Neuron (in vitro differentiated cells): ENCODE measurements at regions not wholly inside any gene's neighbourhood (a gene's known extent, or its start where the extent isn't known, plus 50 kb on each side); places are given as distances from the start of the nearest gene placed in this dataset.
A peak's percentile ranks its signal among the peaks of the same experiment; 100 is the strongest.
"Not testable (repeated sequence)": the region's sequence is repeated elsewhere in the genome, so short reads cannot be mapped to it uniquely, and the experiment has no call there.

ENCODE experiments used
- H2AFZ ChIP-seq: one replicate; pipeline ENCODE4 v1.6.1; 2013; ENCODE audit warnings: low read depth, mild to moderate bottlenecking, inconsistent platforms, low read length, moderate library complexity
- H3K27me3 ChIP-seq: one replicate; pipeline ENCODE4 v1.6.1; 2013; ENCODE audit warnings: low read length; ENCODE audit not compliant: insufficient read depth
- H3K36me3 ChIP-seq: one replicate; pipeline ENCODE4 v1.6.1; 2013; ENCODE audit warnings: low read length; ENCODE audit not compliant: insufficient read depth
- H3K4me1 ChIP-seq: one replicate; pipeline ENCODE4 v1.6.1; 2013; ENCODE audit warnings: low read length; ENCODE audit not compliant: insufficient read depth
- H3K4me3 ChIP-seq: 2 replicates; pipeline ENCODE4 v1.5.1; 2013; ENCODE audit warnings: mild to moderate bottlenecking, low read length, moderate library complexity
- H3K9me3 ChIP-seq: one replicate; pipeline ENCODE4 v1.6.1; 2013; ENCODE audit warnings: low read length

DNA sequence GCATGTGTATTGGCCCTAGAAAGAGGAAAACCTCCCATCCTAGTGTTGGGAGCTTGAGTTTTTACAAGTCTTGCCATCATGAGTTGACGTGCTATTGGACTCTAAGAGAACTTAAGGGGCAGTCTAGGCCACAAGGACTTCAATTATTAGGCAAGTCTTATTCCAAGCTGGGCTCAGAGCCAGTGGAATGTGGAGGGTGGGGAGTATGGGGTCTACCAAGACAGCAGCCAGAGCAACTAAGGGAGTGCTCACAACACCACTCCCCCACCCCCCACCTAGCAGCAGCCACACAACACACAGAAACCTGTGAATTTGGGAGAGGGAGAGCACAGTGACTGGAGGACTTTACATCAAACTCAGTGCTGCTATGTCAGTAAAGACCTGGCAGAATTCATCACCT lies 1625.6 kb downstream of the SPATA31A7 start:
- H3K4me3 ChIP-seq, H3K27me3 ChIP-seq, H3K36me3 ChIP-seq, H3K4me1 ChIP-seq, H3K9me3 ChIP-seq, H2AFZ ChIP-seq: not testable (repeated sequence)

DNA sequence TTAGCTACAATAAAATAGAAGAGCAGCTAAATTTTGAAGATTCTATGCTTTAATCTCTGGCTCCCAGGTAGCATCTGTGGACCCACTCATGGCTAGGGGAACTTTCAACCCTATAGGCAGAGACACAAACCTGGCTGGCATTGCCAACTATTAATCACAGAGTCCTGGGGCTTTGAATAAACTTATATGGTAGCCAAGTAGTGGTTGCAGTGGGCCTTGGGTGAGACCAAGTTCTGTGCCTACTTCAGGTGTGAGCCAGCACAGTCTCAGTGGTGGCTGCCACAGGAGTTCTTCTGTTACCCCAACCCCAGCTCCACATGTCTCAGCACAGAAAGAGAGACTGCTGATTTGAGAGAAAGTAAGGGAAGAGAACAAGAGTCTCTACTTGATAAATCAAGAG lies 1626.5 kb downstream of the SPATA31A7 start:
- H3K9me3 ChIP-seq, H3K27me3 ChIP-seq, H3K4me1 ChIP-seq, H3K4me3 ChIP-seq, H2AFZ ChIP-seq, H3K36me3 ChIP-seq: not testable (repeated sequence)

DNA sequence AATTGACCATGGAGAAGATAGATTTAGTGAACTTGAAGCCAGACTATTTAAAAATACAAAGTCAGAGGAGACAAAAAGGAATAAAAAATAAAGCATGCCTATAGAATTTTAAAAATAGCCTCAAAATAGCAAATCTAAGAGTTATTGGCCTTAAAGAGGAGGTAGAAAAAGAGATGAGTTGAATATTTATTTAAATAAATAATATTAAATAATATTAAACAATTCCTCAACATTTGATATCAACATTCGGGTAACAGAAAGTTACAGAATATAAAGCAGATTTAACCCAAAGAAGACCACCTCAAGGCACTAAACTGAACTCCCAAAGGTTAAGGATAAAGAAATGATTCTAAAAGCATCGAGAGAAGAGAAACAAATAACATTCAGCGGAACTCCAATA lies 1627.4 kb downstream of the SPATA31A7 start:
- not testable (repeated sequence) for H2AFZ ChIP-seq, H3K9me3 ChIP-seq, H3K27me3 ChIP-seq, H3K36me3 ChIP-seq, H3K4me3 ChIP-seq, H3K4me1 ChIP-seq

DNA sequence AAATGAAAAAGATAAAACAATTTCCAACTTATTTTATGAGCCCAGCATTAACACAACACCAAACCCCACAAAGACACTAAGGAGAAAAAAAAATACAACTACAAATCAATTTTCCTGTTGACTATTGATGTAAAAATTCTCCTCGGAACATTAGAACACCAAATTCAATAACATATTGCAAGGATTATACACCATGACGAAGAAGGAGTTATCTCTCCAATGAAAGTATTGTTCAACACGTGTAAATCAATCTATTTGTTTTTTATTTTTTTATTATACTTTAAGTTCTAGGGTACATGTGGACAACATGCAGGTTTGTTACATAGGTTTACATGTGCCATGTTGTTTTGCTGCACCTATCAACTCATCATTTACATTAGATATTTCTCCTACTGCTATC lies 1632.3 kb downstream of the SPATA31A7 start:
- not testable (repeated sequence) for H3K9me3 ChIP-seq, H3K4me1 ChIP-seq, H3K4me3 ChIP-seq, H3K27me3 ChIP-seq, H2AFZ ChIP-seq, H3K36me3 ChIP-seq

DNA sequence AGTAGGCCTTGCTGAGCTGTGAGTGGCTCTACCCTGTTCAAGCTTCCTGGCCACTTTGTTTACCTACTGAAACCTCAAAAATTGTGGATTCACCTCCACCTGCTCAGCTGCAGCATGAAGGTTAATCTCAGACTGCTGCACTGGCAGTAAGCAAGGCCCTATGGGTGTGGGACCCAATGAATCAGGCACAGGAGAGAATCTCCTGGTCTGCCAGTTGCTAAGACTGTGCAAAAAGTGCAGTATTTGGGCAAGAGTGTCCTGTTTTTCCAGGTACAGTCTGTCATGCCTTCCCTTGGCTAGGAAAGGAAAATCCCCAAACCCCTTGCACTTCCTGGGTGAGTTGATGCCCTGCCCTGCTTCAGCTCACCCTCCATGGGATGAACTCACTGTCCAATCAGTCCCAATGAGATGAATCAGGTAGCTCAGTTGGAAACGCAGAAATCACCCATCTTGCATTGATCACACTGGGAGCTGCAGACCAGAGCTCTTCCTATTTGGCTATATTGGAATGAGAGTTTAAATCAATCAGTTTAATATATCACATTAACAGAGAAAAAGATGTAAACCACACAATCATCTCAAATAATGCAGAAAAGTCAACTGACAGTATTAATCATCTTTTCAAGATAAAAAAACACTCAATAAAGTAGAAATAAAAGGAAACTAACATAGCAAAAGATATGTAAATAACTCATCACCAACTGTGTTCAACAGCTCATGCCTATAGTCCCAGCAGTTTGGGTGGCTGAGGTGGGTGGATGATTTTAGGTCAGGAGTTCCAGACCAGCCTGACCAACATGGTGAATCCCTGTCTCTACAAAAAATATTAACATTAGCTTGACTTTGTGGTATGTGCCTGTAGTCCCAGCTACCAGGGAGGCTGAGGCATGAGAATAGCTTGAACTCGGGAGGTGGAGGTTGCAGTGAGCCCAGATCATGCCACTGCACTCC lies 1638.4 kb downstream of the SPATA31A7 start:
- H3K36me3 ChIP-seq, H3K27me3 ChIP-seq, H2AFZ ChIP-seq, H3K9me3 ChIP-seq, H3K4me3 ChIP-seq, H3K4me1 ChIP-seq: not testable (repeated sequence)

DNA sequence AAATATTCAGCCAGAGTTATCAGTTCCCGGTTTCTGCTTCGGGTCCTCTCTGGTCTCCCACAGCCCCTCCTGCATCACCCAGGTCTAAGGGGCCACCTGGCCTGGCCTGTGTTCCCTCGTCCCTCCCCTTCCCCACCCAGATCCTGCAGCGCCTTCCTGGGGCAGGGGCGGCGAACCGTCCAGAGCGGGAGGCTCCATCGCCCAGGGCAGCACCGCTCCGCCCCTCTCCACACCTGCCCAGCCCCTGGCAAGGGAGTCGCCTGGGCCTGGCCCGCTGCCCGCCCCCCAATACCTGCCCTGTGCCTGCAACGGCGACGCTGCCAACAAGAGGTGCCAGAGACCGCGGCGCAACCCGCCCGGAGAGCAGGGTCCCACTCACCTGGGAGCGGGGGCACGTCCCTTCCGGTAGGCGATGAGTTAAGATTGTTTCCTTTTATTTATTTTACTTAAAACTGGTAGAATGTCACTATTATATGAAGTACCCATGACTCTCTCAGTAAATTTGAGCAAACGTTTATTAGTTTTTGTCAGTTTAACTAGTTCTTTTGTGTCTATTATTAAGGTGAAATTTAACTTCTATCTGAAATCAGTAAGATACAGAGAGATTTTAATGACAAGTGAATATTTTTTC lies 1641.1 kb downstream of the SPATA31A7 start:
- H3K4me1 ChIP-seq, H3K4me3 ChIP-seq, H3K9me3 ChIP-seq, H3K36me3 ChIP-seq, H2AFZ ChIP-seq: not testable (repeated sequence)
- peaks cover 15% of the 10 kb centered on the region for H3K27me3 ChIP-seq

DNA sequence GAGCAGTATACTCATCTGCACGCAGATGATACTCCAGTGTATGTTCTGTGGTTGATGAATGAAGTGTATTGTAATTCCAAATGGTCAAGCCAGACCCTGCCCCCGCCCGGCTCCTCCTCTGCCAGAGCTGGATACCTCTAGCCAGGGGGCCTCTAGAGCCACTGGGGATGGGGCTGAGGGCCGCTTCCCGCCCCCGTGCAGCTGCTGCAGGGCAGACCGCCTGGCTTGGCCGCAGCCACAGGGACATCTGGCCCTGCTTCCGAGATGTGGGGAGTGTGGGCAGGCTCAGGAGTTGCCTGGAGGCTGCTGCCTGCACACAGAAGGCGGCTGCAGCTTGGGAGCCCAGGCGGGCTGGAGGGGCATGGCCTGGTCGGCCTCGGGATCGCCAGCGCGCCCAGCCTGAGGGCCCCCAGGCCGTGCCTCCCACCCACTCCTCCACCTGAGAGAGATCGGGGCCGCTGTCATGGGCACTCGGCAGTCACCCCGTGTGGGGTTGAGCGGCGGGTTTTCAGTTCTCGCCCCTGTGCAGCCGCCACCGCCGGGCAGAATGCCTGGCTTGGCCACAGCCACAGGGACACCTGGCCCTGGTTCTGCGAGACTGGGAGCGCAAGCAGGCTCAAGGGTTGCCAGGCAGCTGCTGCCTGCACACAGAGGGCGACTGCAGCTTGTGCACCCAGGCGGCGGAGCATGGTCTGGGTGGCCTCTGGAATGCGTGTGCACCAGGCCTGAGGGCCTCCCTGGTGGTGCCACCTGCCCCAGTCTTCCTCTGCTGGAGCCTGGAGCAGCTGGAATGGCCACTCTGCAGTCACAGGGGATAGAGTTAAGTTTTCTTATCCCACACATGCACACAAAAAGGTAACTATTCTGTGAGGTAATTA lies 1643.7 kb downstream of the SPATA31A7 start:
- H2AFZ ChIP-seq, H3K9me3 ChIP-seq, H3K36me3 ChIP-seq, H3K4me1 ChIP-seq, H3K4me3 ChIP-seq: not testable (repeated sequence)
- H3K27me3 ChIP-seq = peaks cover 17% of the 10 kb centered on the region

DNA sequence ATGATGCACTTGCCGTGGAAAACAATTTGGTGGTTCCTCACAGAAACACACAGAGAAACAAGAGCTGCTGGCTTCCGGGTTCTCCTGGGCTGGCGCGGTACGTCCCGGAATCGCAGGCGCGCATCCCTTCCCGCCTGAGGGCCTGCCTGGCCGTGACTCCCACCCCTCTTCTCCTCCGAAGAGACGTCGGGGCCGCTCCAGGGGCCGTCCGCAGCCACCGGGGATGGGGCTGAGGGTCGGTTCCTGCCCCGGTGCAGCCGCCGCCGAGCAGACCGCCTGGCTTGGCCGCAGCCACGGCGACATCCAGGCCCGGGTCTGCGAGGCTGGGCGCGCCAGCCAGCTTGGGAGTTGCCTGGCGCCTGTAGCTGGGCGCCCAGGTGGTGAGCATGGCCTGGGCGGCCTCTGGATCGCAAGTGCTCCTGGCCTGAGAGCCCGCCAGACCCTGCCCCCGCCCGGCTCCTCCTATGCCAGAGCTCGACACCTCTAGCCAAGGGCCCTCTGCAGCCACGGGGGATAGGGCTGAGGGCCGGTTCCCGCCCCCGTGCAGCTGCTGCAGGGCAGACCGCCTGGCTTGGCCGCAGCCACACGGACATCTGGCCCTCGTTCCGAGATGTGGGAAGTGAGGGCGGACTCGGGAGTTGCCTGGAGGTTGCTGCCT lies 1647.5 kb downstream of the SPATA31A7 start:
- H3K9me3 ChIP-seq, H3K36me3 ChIP-seq, H3K4me1 ChIP-seq, H3K27me3 ChIP-seq: not testable (repeated sequence)
- peak overlapping the region; percentile 53 for H2AFZ ChIP-seq
- H3K4me3 ChIP-seq = peak overlapping the region; percentile 44

DNA sequence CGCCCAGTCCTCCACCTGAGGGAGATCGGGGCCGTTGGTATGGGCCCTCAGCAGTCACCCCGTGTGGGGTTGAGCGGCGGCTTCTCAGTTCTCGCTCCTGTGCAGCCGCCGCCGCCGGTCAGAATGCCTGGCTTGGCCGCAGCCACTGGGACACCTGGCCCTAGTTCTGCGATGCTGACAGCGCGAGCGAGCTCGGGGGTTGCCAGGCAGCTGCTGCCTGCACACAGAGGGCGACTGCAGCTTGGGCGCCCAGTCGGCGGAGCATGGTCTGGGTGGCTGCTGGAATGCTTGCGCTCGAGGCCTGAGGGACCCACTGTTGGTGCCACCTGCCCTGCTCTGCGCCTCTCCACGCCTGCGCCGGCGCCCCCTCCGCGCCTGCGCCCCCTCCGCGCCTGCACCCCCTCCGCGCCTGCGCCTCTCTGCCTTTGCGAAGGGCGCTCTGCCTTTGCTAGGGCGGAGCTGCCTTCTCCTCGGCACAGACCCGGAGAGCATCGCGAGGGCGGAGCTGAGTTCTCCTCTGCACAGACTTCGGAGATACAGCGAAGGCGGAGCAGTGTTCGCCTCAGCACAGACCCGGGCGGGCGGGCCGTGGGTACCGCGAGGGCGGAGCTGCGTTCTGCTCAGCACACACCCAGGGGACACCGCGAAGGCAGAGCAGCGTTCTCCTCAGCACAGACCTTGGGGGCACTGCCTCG lies 1648.3 kb downstream of the SPATA31A7 start:
- not testable (repeated sequence) for H3K9me3 ChIP-seq, H3K4me1 ChIP-seq, H3K36me3 ChIP-seq
- peaks cover 14% of the 10 kb centered on the region for H3K27me3 ChIP-seq
- H3K4me3 ChIP-seq = peak overlapping the region; percentile 59
- peak overlapping the region; percentile 53 for H2AFZ ChIP-seq

DNA sequence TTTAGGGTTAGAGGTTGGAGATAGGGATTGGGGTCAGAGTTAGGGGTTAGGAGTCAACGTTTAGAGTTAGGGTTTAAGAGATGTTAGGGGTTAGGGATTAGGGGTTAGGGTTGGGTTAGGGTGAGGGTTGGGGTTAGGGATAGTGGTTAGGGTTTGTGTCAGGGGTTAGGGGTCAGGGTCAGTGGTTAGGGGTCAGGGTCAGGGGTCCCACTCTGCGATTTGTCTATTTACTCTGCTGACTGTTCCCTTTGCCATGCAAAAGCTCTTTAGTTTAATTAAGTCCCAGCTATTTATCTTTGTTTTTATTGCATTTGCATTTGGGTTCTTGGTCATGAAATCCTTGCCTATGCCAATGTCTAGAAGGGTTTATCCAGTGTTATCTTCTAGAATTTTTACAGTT lies 1649.3 kb downstream of the SPATA31A7 start:
- not testable (repeated sequence) for H3K36me3 ChIP-seq, H3K4me1 ChIP-seq, H3K9me3 ChIP-seq, H2AFZ ChIP-seq, H3K4me3 ChIP-seq
- H3K27me3 ChIP-seq = peaks cover 12% of the 10 kb centered on the region

DNA sequence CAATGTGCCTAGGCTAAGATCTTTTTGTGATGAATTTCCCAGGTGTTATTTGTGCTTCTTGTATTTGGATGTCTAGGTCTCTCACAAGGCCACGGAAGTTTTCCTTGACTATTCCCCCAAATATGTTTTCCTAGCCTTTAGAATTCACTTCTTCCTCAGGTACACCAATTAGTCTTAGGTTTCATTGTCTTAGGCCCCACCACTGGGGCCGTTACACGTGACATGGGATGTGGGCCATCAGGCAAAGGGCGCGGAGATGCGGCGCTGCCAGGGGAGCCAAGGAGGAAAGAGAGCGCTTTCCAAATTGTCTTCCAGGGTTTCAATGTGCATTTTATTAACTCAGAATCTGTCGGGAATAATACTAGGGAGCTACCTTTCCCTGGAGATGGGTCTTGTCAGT lies 1653.3 kb downstream of the SPATA31A7 start:
- H2AFZ ChIP-seq, H3K4me1 ChIP-seq, H3K9me3 ChIP-seq, H3K4me3 ChIP-seq, H3K36me3 ChIP-seq: not testable (repeated sequence)
- peaks cover 16% of the 10 kb centered on the region for H3K27me3 ChIP-seq

DNA sequence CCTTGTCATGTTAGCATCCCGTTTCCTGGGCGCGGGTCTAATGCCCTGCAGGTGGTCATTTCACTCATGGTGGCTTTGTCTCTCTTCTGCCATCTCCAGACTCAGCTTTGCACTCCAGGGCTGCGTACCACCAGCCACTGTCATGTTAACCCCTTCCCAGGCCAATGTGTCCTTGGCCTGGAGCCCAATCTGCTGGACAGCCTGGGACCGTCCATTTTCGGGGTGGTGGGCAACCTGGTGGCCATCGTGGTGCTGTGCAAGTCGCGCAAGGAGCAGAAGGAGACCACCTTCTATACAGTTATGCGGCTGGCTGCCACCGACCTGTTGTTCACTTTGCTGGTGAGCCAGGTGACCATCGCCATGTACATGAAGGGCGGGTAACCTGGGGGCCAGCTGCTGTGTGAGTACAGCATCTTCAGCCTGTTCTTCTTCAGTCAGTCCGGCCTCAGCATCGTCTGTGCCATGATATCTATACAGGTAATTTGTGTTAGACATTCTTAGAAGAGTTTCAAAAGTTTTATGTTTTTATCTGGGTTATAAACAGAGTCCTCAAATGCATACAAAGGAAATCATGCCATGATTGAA lies 1654.0 kb downstream of the SPATA31A7 start:
- H2AFZ ChIP-seq, H3K9me3 ChIP-seq, H3K36me3 ChIP-seq, H3K4me3 ChIP-seq, H3K4me1 ChIP-seq: not testable (repeated sequence)
- peaks cover 16% of the 10 kb centered on the region for H3K27me3 ChIP-seq
